GM19238 (cell line): ENCODE measurements at regions not wholly inside any gene's neighbourhood (a gene's known extent, or its start where the extent isn't known, plus 50 kb on each side); places are given as distances from the start of the nearest gene placed in this dataset.
A peak's percentile ranks its signal among the peaks of the same experiment; 100 is the strongest.
"Not testable (repeated sequence)": the region's sequence is repeated elsewhere in the genome, so short reads cannot be mapped to it uniquely, and the experiment has no call there.

Source experiments
- DNase-seq: peaks from one replicate; pipeline ENCODE4 v3.0.0; 2011; ENCODE audit warnings: low spot score; ENCODE audit not compliant: insufficient read length

DNA sequence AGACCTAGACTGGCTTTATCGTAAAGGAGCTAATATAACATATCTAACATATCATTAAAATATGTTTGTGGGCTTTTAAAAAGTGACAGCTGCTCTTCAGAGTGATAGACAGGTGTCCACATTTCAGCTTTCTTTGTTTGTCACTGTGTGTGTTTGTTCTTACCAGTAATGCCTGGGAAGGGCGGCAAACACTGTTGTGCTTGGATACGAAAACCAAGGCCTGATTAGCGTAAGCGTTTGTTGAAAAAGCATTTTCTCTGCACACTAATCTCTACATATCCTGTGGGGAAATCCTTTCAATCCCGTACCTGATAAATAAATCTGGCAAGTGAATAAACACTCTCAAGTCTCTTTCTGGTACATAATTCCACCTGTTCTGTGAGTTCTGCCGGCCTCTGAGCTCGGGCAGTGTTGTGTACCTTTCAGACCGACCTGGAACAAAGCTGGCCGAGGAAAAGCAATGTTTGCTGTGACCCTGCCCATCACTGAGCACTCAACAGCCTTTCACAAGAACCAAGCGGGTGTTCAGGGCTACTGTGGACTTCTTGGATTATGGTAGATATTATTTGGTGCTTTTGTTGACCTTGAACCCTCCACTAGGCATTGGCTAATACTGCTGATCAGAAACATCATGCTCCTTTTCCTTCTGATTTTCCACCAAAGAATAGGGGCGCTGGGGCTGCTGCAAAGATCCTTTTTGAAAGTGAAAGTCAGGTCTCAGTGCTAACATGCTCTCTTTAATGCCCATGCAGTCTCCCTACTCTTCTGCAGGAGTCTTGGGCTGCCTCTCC is 100.4 kb downstream of the CD83 start:
- DNase-seq: no peak

DNA sequence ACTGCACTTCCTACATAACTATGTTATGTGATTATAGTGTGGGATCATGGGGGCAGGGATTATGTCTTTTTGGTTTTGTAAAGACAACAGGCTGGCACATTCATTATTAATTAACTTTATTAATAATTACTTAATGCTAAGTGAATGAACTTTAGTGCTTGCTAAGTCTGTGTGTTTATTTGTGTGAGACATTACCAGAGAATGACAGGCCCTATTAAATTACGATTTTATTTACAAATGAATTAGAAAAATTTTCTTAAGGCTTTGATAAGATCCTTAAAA is 100.9 kb downstream of the CD83 start:
- no peak for DNase-seq

DNA sequence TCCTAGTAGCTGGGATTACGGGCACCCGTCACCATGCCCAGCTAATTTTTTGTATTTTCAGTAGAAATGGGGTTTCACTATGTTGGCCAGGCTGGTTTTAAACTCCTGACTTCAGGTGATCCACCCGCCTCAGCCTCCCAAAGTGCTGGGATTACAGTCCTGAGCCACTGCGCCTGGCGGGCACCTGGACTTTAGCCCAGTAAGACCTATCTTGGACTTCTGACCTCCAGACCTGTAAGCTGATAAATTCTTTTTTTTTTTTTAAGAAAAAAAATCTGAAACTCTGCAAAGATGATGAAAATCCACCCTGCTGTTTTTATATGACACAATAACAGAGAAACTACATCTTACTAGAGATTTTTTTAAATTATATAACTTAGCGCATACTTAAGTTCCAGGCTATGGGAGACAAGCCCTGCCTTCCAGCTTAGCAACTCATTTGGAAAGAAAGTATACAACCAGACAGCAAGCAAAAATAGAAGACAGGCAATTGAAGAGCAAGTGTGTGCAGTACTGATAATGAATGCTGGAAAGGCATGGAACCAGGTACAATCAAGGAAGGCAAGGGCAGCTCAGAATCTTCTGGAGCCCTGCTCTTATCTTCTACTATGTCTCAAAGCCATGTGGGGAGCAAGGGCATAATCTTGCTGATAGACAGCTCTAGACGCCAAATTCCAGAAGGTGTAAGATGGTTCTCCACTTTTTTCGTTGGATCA is 104.2 kb downstream of the CD83 start:
- no peak for DNase-seq

DNA sequence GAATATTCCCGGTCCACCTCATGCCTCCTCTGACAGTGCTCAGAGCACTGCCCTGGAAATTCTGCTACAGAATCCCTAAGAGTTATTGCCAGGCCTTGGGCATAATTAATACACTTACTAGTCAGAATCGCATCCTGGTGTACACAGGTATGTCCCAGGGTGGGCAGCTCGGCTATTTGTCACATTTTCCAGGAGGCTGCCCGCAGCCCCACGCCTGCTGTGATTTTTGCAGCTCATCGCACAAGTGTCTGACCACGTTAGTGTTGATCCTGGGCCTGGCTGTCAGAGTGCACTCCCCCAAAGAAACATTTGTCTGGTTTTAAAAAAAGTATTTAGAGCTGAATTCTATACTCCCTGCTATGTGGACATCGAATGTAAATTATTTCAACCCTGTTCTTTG is 105.4 kb downstream of the CD83 start:
- no peak for DNase-seq

DNA sequence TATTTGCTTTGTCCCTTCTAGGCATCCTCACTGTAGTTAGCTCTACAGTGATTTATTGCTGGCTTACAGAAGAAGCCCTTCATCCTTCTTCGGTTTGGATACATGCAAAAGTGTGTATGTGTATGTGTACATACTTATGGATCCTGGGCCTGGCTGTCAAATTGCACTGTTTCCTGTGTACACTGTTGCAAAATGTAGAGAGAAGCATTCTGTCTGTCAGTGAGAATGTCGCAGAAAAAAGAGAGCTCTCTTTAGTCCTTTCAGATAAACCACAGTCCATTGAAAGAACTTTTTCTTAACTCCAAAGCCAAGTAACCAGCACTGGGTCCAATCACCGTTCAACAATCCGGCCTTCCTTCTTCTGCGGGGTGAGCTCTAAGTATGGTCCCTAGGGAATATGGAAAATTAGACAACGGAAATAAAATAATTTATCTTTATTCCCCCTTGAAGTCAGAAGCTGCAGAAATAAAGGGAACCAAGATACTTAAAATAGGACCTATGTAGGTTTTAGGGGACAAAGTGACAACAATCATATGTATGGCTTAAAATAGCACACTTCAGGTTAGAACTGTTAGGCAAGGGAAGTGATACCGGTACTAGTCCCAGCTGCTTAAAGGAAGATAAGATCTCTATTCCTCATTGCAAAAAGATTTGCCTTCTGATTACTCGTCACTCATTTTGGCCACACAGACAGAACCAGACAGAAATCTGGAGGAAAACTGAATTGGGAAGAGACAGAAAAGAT is 107.0 kb downstream of the CD83 start:
- DNase-seq: peak; percentile 22

DNA sequence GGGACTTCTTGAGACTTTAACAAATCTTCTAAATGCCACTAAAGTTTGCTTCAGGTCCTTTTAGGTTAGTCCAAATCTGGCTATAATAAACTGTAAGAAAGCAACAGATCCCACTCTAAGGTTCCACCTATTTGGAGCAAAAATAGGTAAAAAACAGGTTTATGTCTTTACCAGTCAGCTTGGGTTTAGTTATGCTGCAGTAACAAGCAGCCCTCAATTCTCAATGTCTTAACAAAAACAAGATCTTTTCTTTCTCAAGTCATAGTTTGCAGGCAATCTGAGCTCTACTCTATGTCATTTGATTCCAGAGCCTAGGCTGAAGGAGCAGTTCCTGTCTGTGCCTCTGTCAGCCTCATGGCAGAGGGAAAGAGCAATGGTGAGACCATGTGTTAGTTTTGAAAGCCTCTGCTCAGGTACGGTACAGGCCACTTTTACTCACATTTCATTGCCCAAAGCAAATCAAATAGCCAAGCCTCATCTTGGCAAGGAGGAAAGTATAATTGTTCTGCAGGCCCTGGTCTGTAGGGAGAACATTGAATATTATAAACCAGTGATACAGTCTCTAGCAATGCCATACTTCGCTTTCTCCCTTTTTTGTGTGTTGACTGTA is 108.6 kb downstream of the CD83 start:
- no peak for DNase-seq

DNA sequence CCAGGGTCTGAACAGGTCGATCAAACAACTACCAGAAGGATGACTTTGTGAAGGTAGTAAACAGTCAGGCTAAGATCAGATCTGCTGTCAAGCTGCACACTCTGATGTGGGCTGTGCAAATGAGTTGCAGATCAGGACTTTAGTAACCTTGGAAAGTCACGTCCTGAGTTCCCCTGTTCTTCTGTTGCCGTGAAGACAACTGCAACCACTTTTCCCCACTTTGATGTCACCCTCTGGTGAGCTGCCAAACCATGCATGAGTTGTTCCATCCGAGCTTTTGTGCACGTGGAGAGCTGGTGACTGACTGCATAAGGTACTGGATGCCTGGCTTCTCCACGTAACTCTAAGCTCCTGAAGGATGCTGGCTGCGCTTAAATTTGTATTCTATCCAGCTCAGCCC is 111.0 kb downstream of the CD83 start:
- no peak for DNase-seq

DNA sequence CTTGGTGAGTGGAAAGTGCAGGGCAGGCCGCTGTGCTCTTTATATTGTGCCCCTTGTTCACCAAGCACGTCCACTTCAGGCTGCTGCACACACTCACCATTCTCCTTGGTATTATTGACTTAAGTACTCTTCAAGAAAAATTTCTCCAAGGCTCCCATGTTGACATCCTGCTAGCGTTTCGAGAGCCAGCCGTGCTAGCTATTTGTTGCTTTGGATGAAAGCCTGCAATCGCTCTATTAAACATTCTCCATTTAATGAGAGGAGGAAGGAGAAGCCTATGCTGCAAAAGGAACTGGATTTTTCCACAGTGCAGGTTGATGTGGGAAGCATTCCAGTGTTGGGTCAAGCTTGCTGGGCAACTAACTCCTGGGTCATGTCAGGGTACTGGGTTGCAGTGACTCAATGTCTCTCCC is 113.5 kb downstream of the CD83 start:
- no peak for DNase-seq

DNA sequence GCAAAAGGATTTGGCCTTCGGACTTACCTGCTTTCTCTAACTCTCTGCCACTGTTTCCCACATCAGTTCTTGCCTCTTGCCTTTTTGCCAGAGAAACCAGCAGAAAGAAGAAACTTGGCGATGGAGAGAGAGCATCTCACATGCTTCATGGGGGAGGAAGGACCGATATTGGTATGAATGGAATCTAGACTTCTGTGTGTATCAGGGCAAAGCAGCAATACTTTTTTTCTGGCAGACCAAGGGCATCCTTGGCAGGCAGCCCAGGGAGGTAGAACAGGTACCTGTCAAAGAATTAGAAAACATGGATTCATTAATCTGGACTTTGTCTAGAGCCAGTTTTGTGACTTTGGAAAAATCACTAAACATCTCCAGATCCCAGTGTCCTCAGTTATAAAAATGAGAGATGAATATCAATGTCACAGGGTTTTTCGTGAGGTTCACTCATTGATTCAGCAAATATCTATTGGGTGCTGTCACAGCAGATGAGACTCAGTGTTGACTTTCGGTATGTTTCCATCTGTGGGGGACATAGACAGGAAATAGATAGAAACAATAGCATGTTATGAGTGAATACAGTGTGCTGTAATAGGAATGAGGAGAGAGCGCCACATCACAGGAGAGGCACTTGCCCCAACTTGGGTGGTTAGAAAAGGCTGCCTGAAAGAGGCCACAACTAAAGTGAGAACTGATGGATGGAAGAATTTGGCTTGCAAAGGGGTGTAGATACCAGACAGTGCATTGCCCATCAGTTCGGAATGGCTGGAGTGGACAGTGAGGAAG is 114.1 kb downstream of the CD83 start:
- no peak for DNase-seq

DNA sequence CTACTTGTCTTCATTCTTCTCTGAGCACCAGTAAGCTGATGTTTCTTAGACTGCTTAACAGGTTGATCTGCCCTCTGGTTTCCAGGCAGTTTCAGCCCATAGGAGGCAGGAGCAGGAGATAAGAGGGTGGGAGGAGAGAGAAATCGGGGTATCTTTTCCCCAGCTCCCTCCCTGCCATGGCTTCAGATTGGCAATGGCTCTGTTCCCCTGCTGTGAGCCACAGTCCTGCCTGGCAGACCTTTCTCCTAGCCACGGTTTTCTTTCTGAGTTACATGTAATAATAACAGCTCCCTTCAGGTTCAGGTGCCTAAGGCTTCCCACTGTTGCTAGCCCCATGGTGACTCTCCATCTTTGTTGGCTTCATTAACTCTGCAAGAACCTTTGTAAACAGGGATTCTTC is 115.3 kb downstream of the CD83 start:
- DNase-seq: no peak

DNA sequence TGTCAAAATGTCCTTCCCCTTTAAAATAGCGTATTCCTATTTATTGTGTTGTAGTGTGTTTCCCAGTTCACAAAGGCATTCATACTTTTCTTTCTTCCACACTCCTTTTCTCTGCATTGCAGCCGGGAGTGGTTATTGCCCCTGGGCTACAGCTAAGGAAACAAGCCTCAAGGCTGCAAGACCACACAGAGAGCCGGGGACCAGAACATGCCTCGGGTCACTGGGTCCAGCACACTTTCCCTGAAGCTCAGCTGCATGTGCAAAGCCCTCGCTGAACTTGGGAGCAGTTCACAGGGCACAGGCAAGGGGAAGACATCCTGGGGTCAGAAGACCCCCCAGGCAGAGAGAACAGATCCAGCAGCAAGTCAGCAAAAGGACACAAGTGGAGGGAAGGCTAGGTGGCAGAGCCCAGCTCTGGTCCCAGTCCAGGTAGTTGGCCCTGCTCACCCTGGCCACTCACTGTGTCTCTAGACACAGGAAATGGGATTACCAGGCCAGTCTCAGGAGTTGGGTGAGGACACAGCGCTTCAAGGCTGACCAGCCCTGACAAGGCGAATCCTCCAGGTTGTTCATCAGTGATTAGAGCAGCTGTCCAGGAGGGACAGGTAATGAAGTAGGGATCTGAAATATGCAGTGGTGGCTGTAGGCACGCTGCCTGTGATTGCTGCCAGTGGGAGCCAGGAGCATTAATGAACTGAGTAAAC is 118.2 kb downstream of the CD83 start:
- no peak for DNase-seq

DNA sequence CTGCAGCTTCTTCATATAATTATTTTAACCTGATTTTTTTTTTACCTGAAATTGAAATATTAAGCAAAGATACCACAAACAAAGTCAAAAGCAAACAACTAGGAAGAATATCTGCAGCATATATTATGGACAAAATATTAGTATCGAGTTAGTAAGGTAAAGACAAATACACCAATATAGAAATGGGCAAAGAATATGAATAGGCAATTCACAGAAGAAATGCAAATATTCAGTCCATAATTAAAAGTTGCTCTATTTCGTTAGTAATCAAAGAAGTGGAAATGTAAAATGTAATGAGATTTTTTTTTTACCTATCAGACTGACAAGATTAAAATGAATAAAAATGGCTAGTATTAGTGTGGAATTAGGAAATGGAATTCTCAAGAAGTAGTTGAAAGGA is 121.5 kb downstream of the CD83 start:
- DNase-seq: no peak

DNA sequence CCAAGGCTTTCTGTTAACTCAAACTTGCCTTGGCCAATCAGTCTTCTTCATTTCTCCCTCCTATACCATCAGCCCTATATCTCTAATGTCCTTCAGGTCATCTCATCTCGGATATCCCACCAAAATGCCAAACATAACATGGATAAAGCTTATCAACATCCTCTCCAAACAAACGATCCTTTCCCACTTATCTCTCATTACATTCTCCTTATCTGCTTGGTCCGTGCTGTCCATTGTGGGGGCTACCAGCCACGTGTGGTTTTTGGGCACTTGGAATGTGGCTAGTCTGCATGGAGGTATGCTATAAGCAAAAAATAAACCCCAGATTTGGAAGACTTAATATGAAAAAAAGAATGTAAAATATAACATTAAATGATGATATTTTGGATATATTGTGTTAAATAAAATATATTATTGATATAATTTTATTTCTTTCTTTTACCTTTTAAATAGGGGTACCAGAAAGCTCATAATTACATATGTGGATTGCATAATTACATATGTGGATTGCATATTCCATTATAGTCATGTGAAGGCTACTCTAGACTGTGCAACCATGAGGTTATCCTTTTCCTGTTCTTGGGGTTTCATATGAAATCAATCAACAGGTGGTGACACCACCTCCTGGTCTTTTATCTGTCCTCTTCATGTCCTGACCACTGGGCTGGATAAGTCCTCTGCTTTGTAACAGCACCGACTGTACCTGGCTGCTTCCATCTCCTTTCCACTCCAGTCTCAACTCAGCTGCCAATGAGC is 123.0 kb downstream of the CD83 start:
- no peak for DNase-seq

DNA sequence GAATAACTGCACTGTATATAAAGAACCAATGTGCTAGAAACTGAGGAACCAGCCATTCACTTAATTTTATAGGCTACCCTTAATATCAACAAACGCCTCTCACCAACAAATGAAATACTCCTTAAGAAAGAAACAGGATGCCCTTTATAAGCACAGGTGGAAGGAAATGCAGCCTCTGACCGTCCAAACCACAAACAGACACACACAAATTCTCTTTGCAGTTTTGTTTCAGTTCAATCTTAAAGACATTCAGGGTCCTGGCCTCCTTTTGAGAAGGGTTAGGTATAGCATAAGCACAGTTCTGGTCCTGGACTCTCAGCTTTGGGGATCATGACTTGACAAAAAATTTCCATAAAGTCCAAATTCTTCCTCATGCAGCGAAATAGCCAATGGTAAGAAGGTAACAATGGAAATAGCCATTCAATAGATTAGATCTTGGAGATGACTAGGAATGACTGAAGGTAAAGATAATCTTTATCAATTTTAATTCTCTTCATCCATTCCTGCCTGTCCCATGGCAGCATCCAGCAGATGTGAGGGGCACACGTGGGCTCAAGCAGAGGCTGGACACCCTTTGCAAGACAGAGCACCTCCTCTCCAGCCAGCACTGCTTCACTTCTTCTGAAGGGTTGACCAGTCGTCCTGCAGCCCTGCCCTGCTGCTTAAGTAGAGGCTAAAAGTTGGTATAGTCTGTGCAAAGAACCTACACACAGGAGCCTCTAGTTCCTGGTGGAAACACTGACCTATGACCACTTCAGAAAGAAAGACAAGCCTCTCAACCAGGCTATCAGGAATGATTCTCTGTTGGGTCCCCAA is 123.9 kb downstream of the CD83 start:
- no peak for DNase-seq

DNA sequence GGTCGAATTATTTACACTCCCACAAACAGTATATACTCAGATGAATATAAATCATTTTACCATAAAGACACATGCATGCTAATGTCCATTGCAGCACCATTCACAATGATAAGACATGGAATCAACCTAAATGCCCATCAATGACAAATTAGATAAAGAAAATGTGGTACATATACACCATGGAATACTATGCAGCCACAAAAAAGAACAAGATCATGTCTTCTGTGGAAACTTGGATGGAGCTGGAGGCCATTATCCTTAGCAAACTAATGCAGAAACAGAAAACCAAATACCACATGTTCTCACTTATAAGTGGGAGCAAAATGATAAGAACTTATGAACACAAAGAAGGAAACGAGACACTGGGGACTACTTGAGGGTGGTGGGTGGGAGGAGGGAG is 125.3 kb downstream of the CD83 start:
- DNase-seq: not testable (repeated sequence)

DNA sequence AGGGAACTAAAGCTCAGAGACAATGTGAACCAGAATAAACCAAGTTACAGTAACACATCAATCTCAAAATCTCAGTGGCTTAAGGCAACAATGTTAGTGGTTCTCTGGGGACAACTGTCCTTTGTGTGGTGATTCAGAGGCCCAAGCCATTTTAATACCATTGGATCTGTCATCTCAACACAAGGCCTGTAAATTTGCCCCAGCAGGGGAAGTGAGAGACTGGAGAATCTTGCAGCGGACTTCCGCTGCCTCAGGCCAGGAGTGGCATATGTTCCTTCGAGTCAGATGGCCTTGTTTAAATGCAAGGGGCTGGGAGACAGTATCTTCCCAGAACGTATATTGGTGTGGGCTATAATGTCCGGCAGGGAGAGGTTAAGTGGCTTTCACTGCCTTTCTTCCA is 126.0 kb downstream of the CD83 start:
- DNase-seq: no peak

DNA sequence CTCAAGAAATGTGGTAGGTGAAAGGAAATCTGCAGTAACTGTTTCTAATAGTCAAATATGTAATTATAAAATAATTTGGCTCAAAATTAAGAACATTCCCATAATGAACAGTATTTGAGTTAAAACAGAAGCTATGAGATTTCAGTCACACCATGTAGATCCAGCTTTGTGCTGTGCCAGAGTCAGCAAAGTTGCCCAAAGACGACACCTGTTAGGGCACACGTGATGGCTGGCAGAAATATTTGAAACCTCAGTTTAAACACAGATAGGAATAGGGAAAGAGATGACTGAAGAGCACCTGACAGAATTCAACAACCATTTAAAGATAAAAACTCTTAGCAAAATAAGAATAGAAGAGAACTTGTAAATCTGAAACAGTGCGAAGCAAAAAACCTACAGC is 129.3 kb downstream of the CD83 start:
- DNase-seq: no peak

DNA sequence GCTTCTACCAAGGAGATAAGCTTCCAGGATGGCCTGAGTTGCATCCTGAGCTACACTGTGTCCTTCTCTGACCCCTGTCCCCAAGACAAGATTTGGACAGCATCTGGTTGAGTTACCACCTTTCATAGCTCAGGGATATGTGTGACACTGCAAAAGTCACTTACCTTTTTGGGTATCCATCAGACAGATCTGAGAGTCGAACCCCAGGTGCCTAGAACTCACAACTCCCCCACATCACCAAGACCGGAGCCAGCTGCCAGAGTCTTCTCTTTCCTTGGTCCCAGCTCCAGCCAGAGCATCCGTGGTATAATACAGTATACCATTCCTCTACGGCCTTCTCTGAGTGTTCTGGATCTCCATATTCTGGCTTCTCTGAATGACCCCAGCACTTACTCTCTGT is 133.0 kb downstream of the CD83 start:
- DNase-seq: no peak

DNA sequence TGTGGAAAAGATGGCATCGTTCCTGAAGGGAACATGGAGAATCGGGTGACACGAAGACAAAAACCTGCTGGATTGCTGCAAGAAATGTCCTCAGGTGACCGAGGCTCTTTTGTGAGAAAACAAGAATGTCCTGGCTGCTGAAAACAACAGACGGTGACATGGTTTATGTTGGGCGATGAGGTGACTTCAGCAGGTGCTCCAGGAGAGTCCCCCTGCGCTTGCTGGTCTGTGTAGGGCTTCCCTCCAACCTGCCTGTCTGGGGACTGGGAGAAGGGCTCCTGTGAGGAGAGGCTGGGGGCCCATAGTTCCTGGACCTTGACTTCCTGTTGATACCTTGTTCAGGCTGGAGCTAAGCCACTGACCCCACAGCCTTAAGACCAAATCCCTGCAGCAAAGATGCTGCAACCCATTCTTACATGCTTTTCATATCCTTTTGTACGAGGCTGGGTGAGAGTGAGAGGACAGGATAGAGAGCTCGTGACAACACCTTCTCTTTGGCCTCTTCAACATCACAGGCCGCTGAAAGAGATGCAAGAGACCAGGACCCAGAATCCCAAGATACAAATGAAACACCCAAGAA is 134.8 kb downstream of the CD83 start:
- no peak for DNase-seq
